ENCODE measurements at regions not wholly inside any gene's neighbourhood (a gene's known extent, or its start where the extent isn't known, plus 50 kb on each side); places are given as distances from the start of the nearest gene placed in this dataset.
A peak's percentile ranks its signal among the peaks of the same experiment; 100 is the strongest.

GRCh38 chr2:150856596-150857281, 369.3 kb upstream of the RND3 start:
- TF ChIP-seq, protein P1, sequence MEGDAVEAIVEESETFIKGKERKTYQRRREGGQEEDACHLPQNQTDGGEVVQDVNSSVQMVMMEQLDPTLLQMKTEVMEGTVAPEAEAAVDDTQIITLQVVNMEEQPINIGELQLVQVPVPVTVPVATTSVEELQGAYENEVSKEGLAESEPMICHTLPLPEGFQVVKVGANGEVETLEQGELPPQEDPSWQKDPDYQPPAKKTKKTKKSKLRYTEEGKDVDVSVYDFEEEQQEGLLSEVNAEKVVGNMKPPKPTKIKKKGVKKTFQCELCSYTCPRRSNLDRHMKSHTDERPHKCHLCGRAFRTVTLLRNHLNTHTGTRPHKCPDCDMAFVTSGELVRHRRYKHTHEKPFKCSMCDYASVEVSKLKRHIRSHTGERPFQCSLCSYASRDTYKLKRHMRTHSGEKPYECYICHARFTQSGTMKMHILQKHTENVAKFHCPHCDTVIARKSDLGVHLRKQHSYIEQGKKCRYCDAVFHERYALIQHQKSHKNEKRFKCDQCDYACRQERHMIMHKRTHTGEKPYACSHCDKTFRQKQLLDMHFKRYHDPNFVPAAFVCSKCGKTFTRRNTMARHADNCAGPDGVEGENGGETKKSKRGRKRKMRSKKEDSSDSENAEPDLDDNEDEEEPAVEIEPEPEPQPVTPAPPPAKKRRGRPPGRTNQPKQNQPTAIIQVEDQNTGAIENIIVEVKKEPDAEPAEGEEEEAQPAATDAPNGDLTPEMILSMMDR (conservative IDR thresholded peaks at IDR 0.05; ENCODE audit: low read length): no peak
- no peak overlapping the region for H3K4me3 ChIP-seq (ENCODE audit: low read length)
- no peak for DNase-seq (ENCODE audit: low read depth)

DNA sequence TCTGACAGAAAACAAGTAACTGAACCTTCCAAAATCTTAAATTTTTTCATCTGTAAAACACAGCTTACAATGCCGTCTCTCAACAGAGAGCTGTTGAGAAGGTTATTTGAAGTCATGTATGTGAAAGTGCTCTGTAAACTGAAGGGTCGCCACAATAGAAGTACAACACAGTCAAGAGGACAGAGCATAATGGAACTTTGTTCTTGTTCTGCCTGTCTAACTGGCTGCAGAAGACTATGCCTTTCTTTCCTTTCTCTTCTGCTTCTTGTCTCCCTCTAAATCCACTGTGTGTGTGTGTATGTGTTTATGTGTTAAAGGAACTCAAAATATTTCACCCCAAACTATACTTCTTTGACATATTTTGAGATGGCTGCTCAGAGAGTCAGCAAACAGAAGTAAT, 365.8 kb upstream of the RND3 start:
- TF ChIP-seq, protein P1 (conservative IDR thresholded peaks at IDR 0.05; ENCODE audit: low read length): no peak
- no peak for DNase-seq (ENCODE audit: low read depth)
- H3K4me3 ChIP-seq (ENCODE audit: low read length): no peak overlapping the region

- DNase-seq (ENCODE audit: low read depth): no peak
- TF ChIP-seq, protein P1 (conservative IDR thresholded peaks at IDR 0.05; ENCODE audit: low read length): no peak
- no peak overlapping the region for H3K4me3 ChIP-seq (ENCODE audit: low read length)
Observed at GRCh38 chr2:150850641-150851040, 363.2 kb upstream of the RND3 start.

- no peak overlapping the region for H3K4me3 ChIP-seq (ENCODE audit: low read length)
- TF ChIP-seq, protein P1 (conservative IDR thresholded peaks at IDR 0.05; ENCODE audit: low read length): no peak
- no peak for DNase-seq (ENCODE audit: low read depth)
Observed at GRCh38 chr2:150847578-150847977, 360.1 kb upstream of the RND3 start.

DNA sequence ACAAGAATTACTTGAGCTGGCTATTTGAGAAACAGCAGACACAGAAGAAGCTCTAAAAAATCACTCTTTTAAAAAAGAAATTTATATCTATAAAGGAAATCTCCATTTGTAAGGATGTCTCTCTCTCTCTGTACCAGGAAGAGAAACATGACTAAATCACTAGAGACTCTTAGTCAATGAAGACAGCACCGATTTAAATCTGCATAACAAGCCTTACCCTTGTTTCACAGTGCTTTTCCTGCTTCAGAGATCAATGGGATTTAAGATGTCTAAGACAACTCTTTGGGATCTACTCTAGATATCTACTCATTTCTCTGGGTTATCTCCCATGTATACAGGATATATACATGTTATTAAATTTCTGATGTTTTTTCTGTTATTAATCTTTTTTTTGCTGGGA, 359.2 kb upstream of the RND3 start:
- DNase-seq (ENCODE audit: low read depth): no peak
- TF ChIP-seq, protein P1 (conservative IDR thresholded peaks at IDR 0.05; ENCODE audit: low read length): no peak
- H3K4me3 ChIP-seq (ENCODE audit: low read length): no peak overlapping the region

- TF ChIP-seq, protein P1 (conservative IDR thresholded peaks at IDR 0.05; ENCODE audit: low read length): no peak
- peak; percentile 58 for DNase-seq (ENCODE audit: low read depth)
- H3K4me3 ChIP-seq (ENCODE audit: low read length): no peak overlapping the region
Observed at GRCh38 chr2:150832686-150833085, 345.2 kb upstream of the RND3 start.

DNA sequence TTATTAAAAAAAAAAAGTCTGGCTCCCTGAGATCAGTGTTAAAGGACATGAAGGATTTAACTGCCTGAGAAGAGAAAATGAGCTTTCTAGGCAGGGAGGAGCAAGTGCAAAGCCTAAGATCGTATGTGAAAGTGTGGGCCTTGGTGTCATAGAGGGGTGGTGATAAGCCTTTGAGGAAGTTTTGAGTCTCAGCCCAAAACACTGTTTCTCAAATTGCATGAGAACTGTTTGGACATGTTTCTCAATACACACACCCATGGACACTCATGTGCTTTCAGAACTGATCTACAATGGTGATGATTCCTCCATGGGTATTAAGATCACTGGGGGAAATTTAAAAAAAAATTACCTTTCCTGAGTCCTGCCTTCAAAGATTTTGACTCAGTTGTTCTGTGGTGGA, 336.7 kb upstream of the RND3 start:
- no peak for DNase-seq (ENCODE audit: low read depth)
- no peak overlapping the region for H3K4me3 ChIP-seq (ENCODE audit: low read length)
- TF ChIP-seq, protein P1 (conservative IDR thresholded peaks at IDR 0.05; ENCODE audit: low read length): no peak

Measured in AG10803 (cell line).